ENCODE measurements at regions not wholly inside any gene's neighbourhood (a gene's known extent, or its start where the extent isn't known, plus 50 kb on each side); places are given as distances from the start of the nearest gene placed in this dataset.

DNA sequence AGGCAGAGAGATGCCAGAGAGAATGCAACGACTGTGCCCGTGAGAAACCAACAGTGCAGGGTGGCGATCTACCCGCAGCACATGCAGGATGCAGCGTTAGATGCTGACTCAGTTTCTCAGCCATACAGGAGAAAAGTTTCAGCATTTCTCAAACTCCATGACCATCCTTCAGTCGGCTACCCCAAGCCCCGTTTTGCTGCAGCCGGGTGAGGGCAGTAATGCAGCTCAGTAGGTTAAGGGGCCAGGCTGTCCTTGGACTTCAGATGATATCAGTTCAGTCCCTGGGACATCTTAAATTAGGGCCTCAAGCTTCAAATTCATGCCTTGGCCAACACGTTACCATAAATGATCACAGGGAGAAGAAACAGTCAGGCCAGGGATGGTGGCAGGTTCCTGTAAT, 125.5 kb downstream of the PALM2AKAP2 start:
- TF ChIP-seq CTCF (IDR thresholded peaks at IDR 0.05) (no peak), POLR2A (IDR thresholded peaks at IDR 0.05) (no peak), POLR2AphosphoS5 (IDR thresholded peaks at IDR 0.05) (no peak)
